HG02798 (cell line): ENCODE measurements at regions not wholly inside any gene's neighbourhood (a gene's known extent, or its start where the extent isn't known, plus 50 kb on each side); places are given as distances from the start of the nearest gene placed in this dataset.
"Not testable (repeated sequence)": the region's sequence is repeated elsewhere in the genome, so short reads cannot be mapped to it uniquely, and the experiment has no call there.

ENCODE experiments used
- ATAC-seq: cut with Tn5 transposase; IDR thresholded peaks from one replicate; pipeline ENCODE4 v1.9.1; 2021; ENCODE audit warnings: mild to moderate bottlenecking; ENCODE audit not compliant: unreplicated experiment, poor library complexity

- ATAC-seq, result no peak
Observed at GRCh38 chr3:144843099-144843498, 871.5 kb downstream of the DIPK2A start.

DNA sequence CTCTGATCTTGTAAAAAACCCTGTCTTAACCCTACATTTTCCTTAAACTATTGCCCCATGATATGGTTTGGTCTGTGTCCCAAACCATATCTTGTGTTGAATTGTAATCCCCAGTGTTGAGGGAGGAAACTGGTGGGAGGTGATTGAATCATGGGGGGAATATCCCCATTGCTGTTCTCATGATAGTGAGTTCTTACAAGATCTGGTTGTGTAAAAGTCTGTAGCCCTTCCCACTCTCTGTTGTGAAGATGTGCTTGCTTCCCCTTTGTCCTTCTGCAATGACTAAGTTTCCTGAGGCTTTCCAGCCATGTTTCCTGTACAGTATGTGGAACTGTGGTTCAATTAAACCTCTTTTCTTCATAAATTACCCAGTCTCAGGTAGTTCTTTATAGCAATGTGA lies 881.4 kb downstream of the DIPK2A start:
- ATAC-seq, result no peak

DNA sequence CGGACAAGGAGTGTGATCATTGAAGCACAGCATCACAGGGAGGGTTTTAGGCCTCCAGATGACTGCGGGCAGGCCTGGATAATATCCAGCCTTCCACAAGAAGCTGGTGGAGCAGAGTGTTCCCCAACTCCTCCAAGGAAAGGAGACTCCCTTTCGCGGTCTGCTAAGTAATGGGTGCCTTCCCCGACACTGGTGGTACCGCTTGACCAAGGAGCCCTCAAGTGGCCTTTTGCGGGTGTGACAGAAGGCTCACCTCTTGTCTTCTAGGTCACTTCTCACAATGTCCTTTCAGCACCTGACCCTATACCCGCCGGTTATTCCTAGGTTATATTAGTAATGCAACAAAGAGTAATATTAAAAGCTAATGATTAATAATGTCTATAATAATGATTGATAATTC lies 882.4 kb downstream of the DIPK2A start:
- not testable (repeated sequence) for ATAC-seq

DNA sequence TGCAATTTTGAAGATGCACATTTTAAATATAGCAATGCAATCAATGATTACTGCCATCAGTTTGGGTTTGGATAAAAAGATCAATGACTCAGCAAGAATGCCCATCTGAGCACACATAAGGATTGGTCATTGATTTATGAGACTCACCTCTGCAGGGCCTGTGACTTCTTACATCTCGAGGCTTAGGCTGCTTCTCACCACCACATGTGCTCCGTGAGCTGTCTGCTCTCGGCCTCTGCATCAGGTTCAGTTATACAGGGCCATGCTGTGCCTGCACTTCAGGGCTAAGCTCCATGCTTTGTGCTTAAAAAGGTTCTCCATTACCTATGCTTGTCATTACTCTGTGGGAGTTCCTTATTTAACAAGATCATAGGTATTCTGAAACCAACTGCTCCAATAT lies 887.5 kb downstream of the DIPK2A start:
- ATAC-seq, result no peak

GRCh38 chr3:144864646-144865045 lies 893.0 kb downstream of the DIPK2A start:
- no peak for ATAC-seq

DNA sequence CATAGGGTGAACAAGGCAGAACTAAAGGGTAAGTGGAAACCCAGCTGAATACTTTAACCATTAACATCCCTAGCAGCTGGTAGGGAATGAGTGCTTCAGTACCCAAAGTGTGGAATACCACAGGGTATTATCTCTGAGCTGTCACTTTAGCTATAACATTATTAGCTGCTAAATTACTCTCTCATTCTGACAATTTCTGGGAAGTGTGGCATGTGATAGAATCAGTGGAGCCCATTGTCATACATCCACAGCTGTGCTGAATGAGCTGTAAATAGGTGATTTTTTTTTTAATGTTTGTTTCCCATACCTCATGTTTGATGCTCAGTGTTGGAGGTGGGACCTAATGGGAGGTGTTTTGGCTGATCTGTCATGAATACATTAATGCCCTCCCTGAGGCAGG lies 894.3 kb downstream of the DIPK2A start:
- ATAC-seq, result no peak

DNA sequence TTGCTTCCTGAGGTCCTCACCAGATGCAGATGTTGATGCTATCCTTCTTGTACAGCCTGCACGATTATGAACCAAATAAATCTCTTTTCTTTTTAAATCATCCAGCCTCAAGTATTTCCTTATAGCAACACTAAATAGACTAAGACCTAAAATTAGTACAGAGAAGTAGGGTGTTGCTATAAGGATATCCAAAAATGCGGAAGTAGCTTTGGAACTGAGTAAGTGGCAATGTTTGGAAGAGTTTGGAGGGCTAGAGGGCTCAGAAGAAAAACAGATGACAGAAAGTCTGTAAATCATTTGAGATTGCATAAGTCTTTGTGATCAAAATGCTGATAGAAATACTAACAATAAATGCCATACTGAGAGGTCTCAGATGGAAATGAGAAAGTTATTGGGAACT lies 894.9 kb downstream of the DIPK2A start:
- ATAC-seq, result no peak

- no peak for ATAC-seq
Observed at GRCh38 chr3:144868506-144868905, 896.9 kb downstream of the DIPK2A start.

- no peak for ATAC-seq
Observed at GRCh38 chr3:144873066-144873465, 901.4 kb downstream of the DIPK2A start.

- no peak for ATAC-seq
Observed at GRCh38 chr3:144875211-144875610, 903.6 kb downstream of the DIPK2A start.

DNA sequence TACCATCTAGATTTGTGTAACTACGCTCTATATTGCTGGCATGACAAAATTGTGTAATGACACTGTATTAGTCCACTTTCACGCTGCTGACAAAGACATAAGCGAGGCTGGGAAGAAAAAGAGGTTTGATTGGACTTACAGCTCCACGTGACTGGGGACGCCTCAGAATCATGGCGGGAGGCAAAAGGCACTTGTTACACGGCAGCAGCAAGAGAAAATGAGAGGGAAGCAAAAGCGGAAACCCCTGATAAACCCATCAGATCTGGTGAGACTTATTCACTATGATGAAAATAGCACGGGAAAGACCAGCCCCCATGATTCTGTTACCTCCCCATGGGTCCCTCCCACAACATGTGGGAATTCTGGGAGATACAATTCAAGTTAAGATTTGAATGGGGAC lies 905.7 kb downstream of the DIPK2A start:
- no peak for ATAC-seq

DNA sequence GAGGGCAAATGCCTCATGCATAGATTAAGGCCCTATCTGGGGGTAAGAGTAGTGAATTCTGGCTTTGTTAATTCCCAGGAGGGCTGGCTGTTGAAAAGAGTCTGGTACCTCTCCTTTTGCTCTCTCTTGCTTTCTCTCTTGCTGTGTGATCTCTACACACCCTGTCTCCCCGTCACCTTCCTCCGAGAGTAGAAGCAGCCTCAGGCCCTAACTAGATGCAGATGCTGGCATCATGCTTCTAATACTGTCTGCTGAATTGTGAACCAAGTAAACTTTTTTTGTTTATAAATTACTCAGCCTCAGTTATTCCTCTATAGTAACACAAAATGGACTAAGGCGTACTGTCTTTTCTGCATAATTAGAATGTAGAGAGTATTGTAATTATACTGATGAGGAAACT lies 908.1 kb downstream of the DIPK2A start:
- ATAC-seq, result no peak

DNA sequence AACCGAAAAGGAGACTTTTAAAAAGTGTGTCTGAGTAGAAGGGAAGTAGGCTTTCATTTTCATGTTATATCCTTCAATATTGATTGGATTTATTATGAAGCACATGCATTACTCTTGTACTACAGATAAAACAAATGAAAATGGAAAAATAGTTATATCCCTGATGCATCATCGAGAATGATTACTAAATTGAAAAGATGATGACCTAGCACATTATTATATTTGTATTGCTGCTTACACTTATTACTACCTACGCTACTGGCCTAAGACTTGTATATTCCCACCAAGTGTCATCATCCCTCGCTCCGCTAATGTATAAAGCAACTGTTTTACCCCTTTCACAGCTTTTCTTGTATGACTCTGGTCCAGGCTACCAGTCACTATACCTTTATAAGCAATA lies 922.4 kb downstream of the DIPK2A start:
- no peak for ATAC-seq

DNA sequence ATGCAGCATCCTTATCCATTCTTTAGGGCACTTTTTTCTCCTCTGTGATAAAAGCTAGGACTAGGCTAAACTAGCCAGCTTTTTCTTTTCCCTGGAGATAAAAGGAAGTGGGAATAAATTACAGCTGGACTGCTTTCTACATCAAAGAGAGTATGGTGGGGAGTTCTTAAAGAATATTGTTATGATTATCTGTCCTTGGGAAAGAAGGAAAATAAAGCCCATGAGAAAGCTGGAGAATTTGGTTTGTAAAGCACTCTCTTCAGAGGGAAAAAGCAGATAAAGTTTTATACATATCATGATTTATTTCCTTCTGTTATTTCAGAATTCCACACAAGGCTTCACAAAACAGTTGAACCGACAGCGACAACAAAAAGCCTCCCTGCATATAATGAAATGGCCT lies 923.0 kb downstream of the DIPK2A start:
- no peak for ATAC-seq

DNA sequence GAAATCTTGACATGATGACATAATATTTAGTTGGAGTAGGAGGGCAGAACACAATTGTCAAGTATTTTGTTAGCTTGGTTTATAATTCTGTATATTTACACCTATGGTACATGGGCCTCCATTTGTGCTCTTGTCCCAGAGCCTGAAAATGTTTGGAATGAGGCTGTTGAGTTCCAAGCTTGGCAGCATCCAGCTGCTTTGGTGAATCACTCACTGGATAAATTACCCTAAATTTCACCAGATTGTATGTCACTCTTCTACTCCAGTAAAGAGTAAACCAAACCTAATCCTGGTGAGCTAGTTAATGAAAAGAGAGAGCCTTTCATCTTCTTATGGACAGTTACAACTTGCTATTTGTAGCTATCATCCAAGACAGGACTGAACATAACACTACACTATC lies 928.7 kb downstream of the DIPK2A start:
- no peak for ATAC-seq

- ATAC-seq, result not testable (repeated sequence)
Observed at GRCh38 chr3:144907581-144907980, 936.0 kb downstream of the DIPK2A start.

- no peak for ATAC-seq
Observed at GRCh38 chr3:144912968-144913367, 941.3 kb downstream of the DIPK2A start.

GRCh38 chr3:144915202-144915601 lies 943.6 kb downstream of the DIPK2A start:
- no peak for ATAC-seq

DNA sequence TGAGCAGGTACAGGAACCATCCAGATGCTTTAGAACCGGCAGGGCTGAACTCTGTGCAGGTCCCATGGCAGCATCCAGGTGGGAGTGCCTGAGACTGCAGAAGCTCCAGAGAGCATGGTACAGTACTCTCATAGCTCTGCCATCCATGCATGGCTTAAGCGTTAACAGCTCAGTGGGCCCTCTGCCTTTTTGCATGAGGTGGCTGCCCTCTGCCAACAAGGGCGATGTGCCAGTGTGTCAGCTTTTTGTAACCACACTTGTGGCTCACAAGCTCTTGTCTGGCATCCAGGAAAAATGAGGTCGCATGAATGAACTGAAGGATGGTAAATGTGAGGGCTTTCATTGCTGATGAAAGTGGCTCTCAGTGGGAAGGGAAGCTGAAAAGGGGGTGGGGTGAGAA lies 950.1 kb downstream of the DIPK2A start:
- no peak for ATAC-seq

DNA sequence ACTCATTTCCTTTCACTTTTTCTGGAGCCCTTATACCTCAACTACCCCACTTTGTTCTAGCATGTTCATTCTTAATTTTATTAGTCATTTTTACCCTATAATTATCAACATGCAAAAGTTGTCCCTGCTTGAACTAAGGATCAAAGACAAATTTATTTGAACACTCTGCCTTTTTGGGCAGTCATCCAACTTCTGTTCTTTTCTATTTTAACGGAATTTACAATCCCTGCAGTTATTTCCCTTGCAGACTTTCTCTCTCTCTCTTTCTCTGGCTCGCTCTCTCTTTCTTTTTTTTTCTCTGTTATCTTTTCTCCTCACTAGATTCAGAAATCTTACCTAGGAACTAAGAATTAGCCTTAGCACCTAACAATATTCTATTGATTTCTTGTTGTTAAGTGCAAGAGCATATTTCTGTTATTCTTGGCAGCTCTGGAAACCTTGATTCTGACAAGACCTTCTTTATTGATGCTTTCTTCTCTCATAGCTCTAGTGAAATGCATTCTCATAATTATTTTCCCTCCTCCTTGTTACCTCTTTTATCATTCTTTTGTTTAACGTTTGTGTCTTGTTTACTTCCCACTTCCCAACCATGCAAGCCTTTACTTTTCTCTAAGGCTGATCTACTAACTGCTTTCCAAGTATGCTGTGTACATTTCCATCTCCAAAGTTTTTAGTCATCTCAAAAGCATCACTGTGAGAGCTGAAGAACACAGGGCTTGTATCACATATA lies 951.6 kb downstream of the DIPK2A start:
- ATAC-seq, result no peak

- no peak for ATAC-seq
Observed at GRCh38 chr3:144930431-144930830, 958.8 kb downstream of the DIPK2A start.

GRCh38 chr3:144931590-144931989 lies 960.0 kb downstream of the DIPK2A start:
- ATAC-seq, result no peak
